GM18907 (cell line): ENCODE measurements at regions not wholly inside any gene's neighbourhood (a gene's known extent, or its start where the extent isn't known, plus 50 kb on each side); places are given as distances from the start of the nearest gene placed in this dataset.

Source experiments
- ATAC-seq: cut with Tn5 transposase; IDR thresholded peaks from one replicate; pipeline ENCODE4 v1.9.1; 2021; ENCODE audit warnings: mild to moderate bottlenecking, moderate library complexity; ENCODE audit not compliant: unreplicated experiment

DNA sequence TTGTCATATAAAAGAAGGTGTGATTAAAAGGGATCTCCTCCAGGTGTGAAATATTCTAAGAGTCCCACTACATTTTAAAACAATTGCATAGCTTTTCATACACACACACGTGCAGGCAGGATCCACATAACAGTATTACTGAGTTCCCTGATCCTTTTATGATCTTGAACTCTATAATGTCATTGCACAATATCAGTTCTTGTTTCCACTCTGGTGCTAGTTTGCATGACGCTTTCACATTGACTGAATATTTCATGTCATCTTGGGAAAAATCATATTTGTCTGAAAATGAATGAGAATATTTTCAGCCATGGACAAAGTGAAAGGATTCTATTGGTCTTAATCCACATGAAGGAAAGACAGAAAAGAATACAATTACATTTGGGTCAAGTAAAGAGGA lies 703.8 kb downstream of the CDH8 start:
- no peak for ATAC-seq

DNA sequence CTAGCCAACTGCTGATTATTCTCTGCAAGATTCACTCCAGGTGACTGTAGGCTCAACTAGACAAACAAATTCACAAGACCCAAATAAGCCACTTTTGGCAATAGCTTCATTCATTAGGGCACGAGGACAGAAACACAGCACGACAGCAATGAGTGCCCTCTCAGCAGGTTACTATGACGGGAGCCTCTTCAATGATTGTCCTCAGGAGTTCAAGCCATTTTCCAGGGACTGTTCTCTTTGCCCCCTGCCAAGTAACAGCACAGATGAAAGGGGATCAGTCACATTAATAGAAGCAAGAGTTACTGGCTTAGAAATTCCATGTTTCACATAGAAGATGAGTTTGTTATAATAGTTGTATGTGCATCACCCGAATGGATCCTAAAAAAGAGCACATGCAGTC lies 712.2 kb downstream of the CDH8 start:
- no peak for ATAC-seq

DNA sequence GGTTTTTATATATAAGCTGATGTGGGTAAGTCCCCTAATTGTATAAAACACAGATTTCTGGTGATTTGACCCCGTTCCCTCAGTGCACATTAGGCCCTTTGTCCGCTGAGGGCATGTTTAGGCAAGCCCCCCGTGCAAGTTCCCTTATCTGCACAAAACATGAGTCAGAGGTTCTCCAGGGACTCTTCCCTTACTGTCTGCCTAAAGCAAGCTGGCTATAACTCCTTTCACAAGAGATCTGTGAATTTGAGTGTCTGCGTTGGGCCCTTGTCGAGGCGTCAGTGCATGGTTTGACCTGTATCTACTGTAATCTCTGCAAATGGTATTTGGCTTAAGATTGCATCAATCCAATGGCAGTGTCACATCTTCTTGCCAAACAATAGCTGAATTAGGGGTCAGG lies 712.8 kb downstream of the CDH8 start:
- ATAC-seq: no peak

DNA sequence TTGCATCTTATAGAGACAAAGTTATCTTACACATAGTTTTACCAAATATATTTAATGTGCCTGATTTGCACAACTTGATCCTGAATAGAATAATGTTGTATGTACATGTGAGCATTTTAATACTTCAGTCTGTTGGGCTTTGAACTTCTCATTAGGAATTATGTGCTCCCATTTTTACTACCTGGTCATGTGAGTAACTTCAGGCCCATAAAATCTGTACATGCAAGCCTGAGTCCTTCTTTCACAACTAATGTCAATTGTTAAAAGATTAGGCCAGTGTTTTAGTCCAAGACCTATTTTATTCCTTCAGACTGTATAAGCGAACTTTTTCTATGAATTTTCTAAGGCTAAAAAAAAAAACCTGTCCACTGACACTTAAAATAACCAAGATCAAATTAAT lies 715.4 kb downstream of the CDH8 start:
- no peak for ATAC-seq

DNA sequence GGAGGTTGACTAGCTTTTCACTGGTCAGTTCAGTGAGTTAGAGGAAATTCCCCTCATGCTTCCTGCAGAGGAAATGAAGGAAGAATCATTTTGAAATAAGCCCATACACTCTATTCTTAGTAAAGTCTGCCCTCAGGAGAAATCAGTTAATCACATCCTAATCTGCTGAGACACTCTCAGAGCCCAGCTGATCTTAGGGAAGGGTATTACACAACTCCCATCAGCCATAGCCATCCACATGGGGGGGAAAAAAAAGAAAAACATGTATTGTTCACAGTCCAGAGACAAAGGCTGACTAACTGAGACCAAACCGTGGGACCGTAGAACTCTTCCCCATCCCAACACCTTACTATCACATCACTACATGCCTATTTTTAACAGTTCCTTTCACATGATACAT lies 722.3 kb downstream of the CDH8 start:
- no peak for ATAC-seq

DNA sequence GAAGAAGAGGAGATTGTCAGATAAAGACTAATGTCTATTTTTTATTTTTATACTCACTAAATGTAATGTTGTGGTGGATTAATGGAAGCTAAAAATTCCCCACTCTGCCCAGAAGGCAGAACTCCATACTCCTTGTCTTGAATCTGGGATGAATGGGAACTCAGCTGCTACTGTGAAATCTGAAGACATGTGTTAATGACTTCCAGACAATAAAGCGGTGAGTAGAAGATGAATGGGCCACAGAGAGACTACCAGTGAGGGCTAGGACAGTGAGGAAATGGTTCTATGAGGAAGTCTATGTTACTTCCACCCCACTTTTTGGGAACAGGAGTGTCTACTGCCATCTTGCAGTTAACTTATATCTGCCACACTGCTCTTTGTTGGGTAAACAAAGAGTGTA lies 726.9 kb downstream of the CDH8 start:
- ATAC-seq: no peak

DNA sequence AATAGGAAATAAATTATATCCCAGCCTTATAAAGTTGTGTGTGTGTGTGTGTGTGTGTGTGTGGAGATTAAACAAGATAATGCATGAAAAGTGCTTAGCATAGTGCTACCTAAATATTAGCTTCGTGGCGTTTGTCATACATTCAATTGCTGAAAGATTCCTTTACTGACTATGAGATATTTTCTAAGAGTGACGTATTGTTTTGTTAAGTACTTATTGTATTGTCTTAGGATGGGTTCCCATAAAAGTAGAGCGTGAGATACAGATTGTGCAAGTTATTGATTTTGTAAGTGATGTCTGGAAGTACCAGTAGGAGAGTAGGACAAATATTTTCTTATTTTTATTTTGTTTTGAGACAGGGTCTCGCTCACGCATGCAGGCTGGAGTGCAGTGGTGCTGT lies 730.0 kb downstream of the CDH8 start:
- no peak for ATAC-seq

DNA sequence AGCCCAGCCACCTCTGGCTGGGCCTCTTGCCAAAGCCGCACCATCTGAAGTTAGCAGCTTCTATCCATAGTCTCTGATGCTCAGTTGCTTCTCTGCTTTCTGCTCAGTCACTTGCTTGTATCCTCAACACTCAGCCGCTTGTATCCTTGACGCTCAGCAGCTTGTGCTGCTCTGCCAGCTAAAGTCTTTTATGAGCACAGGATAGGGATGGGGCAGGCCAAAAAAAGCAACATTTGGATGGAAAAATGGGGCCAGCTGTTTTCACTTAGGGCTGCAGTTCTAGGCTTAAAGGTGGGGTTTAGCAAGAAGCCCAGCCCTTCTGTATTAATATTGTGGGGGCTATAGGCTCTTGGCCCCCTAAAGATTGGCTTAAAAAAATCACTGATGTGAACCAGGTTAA lies 739.4 kb downstream of the CDH8 start:
- no peak for ATAC-seq

DNA sequence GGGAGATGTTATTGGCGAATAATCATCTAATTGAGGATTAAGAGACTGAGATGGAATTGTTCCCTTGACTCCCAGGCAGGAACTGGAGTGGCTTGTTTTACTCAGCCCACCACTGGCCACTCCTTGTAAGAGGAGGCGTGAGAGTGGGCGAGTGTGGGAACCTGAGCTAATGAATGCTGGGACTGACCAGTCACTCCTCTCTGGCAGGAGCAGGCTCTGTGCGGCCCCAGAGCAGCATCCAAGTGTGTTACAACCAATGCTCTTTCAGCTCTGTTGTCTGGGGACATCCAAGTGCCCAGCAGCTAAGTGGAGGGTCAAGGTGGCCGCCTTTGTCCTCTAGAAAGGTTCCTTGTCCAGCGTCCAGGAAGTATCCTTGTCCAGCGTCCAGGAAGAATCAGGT lies 739.9 kb downstream of the CDH8 start:
- ATAC-seq: no peak

DNA sequence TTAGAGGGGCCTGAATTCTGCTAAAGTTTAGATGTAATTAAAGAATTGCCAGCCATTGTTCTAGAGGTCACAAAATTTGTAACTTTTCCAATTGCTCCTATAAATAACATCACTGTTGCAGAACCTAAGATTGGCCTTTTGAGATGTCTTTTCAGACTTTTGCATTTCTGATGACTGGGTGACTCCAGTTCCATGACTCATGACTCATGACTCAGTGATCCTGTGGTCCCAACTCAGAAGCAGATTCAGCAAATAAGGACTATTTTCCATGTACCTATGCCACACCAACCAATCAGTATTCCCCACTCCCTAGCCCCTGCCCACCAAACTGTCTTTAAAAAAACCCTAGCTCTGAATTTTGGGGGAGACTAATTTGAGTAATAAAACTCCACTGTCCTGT lies 740.9 kb downstream of the CDH8 start:
- ATAC-seq: no peak

DNA sequence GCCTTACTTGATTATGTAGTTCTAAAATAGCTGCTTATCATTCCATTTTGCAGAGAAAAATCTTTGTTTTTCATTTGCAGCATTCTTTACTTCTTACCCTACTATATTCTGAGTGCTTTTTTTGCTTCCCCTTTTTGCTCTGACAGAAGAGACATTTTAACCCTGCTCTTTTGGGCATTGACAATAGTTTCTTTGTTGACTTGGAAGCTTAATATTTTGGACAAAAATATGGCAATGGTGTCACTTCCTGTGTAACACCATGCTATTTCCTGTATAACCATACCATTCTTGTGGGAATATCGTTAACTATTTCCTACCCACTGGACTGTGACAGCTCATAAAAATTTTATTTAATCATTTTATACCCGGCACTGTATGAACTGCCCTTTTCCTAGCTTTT lies 747.1 kb downstream of the CDH8 start:
- ATAC-seq: no peak

DNA sequence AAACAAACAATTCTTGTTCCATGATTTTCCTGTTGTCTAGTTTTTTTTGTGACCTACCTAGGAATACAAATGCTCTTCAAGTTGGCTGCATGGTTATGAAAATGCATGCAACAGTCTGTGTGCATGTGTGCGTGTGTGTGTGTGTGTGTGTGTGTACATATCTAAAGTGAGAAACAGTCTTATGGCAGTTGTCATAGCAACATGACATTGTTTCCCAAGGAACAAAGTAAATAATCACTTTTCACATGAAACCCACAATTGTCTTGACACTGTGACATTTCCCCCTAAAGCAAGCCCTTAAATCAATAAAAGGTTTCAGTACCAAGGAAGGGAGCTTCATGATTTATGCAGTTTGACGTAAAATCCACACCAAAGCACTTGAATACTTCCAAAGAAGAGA lies 758.4 kb downstream of the CDH8 start:
- no peak for ATAC-seq

DNA sequence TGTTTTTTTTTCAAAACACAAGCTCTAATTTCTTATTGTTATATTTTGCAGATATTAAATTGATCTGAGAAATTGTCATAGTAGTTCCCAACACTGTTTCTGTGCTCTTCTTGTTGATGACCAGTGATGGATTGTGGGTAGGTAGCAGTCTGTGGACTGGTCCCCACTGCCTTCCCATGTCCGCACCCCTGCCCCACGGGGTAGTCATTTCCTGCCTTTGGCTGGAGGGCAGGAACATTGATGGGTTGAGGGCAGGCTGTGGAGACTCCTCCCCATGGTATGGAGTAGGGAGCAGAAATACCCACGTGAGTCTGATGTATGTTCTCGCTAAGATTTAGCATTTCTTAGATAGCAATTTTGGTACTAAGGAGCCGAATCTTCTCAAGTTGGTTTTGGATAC lies 762.0 kb downstream of the CDH8 start:
- ATAC-seq: no peak

DNA sequence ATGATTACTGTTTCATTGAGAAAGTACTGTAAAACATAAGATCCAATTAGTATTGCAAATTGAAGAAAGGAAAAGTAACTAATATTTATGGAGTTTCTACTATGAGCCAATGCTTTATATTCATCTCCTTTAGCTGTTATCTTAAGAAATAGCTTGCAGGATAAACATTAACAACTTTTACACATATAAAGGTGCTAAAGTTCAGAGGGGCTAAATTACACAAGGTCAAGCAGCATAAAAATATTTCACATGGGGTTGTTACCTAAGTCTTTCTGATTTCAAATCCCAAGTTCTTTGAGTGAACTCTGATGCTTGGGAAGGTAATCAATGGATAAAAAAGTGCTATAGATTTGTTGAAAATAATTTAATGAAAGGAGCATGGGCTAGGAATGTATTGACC lies 765.5 kb downstream of the CDH8 start:
- no peak for ATAC-seq

DNA sequence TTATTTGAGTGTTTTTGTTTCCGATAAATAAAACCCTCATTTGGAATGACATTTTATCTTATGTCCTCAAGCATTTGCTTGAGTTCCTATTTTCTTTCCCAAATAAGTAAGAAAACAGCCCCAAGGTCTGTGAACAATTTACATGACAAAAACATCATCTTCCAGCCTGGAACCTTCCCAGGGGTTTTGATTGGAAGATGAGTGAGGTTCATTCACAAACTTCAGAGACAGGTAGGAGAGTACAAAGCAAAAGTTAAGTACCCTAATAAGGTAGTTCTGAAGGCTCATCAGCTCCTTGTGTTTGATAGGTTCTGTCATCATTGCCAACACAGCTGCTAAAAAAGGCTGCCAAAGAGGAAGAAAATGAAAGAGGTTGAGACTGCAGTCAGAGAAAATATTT lies 772.8 kb downstream of the CDH8 start:
- ATAC-seq: no peak

DNA sequence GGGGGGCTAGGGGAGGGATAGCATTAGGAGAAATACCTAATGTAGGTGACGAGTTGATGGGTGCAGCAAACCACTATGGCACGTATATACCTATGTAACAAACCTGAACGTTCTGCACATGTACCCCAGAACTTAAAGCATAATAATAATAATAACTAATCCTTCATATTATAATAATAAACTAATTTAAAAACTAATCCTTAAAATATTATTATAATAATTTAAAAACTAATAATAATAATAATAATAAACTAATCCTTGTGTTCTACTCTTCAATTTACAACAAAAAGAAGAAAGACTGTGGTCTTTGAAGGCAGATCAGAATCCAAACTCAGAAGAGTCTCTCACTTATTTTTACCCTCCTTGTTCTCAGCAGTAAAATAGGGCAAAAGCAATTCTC lies 774.9 kb downstream of the CDH8 start:
- no peak for ATAC-seq

DNA sequence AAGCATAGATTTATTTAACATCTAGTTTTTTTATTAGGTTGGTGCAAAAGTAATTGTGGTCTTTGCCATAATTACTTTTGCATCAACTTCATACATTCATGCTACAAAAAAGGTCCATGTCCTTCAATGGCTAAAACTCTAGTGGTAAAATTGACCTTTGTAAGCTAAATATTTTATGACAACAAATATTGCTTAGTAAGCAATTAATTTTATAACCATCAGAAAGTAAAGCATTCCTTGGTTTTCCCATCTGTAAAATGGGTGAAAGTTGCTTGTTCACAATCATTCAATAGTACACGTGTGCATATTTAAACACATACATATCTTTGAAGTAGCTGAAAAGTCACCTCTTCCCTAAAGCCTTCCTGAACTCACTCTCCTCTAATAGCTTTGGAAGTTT lies 789.6 kb downstream of the CDH8 start:
- ATAC-seq: no peak

DNA sequence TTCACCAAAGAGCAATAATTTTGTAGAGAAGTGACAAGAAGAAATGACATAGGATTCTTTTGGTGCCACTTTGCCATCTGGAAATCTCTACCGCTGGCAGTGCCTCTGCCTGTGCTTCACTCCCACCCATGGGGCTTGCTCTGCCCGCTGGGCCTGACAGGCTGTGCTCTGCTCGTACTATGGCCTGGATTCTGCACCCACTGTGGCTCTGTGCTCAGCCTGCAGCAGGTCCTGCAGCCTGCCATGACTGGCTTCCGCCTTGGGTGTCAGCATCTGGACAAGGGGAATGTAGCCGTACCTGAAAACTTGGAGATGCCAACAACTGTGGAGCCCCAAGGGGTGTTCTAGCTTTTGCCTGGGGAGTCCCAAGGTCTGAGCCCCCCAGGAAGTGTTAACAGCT lies 792.3 kb downstream of the CDH8 start:
- no peak for ATAC-seq

DNA sequence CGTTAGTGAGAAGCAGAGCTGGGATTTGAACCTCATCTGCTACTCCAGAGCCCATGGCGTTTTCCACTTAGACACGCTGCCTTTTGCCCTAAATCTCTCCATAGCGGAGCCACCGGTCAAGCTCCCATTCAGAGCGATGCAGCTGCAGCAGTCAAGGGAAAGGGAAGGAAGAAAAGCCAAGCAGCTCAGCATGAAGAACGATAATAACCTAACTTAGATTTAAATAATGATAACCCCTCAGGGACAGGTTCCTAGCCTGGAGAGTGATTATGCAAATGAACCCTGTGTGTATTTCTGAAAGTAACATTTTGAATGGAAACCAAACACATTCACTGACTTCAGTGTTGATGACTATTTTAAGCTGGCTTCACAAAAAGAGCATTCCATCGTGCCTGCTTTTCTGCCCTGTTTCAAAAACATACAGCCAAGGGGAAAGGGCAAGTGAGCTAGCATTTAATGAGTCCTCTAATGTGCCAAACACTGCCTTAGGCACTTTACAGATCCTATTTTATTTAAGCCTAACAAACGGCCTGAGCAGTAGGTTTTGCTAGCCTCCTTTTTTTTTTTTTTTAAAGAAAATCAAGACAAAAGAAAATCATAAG lies 798.3 kb downstream of the CDH8 start:
- no peak for ATAC-seq

DNA sequence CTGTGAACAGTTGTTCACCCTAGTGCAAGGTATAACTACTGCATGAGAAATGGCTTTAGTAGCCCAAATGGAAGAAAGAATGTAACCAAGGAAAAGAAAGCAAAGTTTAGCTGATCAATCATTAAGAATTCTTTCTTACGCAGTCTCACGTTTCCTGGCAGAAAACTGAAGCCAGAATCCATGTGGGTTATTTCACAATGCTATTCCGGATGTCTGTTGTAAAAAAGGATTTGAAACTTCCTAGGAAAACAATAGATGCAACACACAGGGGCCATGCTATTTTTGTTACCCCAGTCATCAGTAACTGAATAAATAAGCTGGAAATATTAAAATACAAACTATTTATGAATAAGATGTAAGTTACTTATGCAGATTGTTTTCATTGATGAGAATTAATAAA lies 802.5 kb downstream of the CDH8 start:
- ATAC-seq: no peak

DNA sequence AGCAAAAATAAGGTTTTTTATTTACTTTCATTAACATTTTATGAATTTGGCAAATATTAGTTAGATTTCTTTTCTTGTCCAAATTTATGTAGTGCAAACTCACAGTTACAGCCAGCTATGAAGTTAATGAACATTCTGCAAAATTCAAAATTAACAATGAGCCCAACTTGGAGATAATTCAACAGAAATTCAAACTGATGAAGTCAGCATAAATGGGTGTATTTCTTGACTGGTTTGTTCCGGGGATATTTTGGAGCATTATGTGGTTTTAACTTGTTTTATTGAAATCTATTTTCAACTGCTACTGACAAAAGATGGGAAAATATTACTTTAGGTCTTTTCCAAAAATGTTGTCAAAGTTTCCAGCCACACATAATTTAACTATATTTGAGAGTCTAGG lies 807.9 kb downstream of the CDH8 start:
- ATAC-seq: no peak

DNA sequence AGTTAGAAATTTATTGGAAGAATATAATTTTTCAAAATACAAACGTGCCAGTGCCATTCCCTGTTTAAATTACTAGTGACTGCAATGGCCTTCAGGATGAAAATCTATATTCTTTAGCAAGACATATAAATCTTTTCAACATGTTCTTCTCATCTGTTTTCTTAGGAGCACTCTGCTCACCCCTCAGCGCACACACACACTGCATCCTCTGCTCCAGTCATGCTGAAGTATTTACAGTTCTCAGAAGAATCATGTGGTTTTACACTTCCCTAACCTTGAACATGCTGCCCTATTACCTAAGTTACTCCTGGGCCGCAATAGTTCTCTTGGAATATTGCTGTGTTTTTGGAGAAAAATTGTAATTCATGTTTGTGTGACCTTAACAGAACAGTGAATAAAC lies 820.6 kb downstream of the CDH8 start:
- ATAC-seq: no peak

DNA sequence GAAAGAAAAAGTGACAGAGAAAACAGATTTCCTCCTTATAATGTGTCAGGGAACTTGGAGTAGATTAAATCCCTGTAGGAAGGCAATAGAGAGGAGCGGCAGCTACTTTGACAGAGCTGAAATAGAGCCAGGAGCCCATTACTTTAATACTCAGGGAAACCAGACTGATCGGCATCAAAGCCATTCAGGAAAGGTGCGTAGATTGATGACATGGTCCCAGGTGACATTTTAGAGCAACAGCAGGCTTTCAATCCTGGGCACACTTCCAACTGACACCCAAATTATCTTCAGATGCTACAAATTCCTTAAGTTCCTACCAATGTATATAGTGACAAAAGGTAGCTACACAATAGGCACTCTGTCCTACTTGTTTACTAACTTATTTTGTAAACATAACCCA lies 821.5 kb downstream of the CDH8 start:
- no peak for ATAC-seq

DNA sequence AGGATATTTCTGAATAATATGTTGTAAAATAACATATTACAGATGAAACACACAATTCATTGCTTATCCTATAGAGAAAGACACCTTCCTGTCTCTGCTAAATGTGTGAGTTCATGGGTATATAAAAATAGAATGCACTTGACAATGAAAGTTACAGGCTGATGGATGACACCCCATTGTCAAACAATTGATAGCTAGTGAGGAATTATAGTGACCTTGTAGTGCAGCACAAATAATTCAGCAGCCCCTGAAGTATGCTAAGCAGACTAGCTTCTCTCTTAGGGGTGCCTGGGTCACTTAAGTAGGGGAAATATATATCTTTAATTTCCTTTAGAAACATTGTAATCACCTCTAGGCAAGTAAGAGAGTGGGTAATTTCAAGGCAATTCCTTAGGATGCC lies 826.2 kb downstream of the CDH8 start:
- ATAC-seq: no peak
